ENCODE measurements at regions not wholly inside any gene's neighbourhood (a gene's known extent, or its start where the extent isn't known, plus 50 kb on each side); places are given as distances from the start of the nearest gene placed in this dataset.
"Not testable (repeated sequence)": the region's sequence is repeated elsewhere in the genome, so short reads cannot be mapped to it uniquely, and the experiment has no call there.

DNA sequence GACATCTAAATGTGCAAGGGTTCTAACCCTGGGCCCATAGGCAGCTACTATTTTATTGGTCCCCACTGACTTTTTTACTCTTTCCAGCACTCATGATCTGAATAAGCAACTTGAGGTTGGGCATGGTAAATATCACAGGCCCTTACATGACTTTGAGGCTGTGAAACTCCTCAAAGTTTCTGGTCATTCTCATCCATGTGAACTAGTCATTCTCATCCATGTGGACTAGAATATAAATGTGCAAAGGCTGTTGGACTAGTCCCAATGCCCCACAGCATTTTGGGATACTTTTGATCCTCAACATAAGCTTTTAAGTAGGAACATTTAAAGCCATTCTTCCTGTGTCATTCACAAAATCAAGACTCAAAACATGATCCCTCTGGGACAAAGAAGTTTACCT is 290.7 kb upstream of the PPARGC1A start:
- intact Hi-C loops (cut with DNase I; ENCODE audit: low total_unique reads), result no loop called here

GRCh38 chr4:24179201-24179840 is 289.5 kb upstream of the PPARGC1A start:
- intact Hi-C loops (cut with DNase I; ENCODE audit: low total_unique reads), result no loop called here
- no peak overlapping the region for H3K4me3 ChIP-seq
- H3K27ac ChIP-seq, result no peak overlapping the region
- H3K36me3 ChIP-seq (ENCODE audit: low read depth, missing control alignments), result no peaks in the 10 kb centered on the region
- H3K27me3 ChIP-seq, result no peaks in the 10 kb centered on the region
- no peak for DNase-seq
- TF ChIP-seq POLR2A (IDR thresholded peaks at IDR 0.05), result no peak
- TF ChIP-seq, protein P1, sequence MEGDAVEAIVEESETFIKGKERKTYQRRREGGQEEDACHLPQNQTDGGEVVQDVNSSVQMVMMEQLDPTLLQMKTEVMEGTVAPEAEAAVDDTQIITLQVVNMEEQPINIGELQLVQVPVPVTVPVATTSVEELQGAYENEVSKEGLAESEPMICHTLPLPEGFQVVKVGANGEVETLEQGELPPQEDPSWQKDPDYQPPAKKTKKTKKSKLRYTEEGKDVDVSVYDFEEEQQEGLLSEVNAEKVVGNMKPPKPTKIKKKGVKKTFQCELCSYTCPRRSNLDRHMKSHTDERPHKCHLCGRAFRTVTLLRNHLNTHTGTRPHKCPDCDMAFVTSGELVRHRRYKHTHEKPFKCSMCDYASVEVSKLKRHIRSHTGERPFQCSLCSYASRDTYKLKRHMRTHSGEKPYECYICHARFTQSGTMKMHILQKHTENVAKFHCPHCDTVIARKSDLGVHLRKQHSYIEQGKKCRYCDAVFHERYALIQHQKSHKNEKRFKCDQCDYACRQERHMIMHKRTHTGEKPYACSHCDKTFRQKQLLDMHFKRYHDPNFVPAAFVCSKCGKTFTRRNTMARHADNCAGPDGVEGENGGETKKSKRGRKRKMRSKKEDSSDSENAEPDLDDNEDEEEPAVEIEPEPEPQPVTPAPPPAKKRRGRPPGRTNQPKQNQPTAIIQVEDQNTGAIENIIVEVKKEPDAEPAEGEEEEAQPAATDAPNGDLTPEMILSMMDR (IDR thresholded peaks at IDR 0.05), result no peak
- no peaks in the 10 kb centered on the region for H3K4me1 ChIP-seq
- WGBS, 2 donors, result 59 to 61% methylated on average over 4 of the region's 4 CpGs
- no peaks in the 10 kb centered on the region for H3K9me3 ChIP-seq

More for the DNA sequence above, 290.7 kb upstream of the PPARGC1A start:
- Histone ChIP-seq H3K4me3 (no peak overlapping the region), H3K4me1 (no peaks in the 10 kb centered on the region), H3K36me3 (ENCODE audit: low read depth, missing control alignments) (no peaks in the 10 kb centered on the region), H3K27ac (no peak overlapping the region), H3K9me3 (no peaks in the 10 kb centered on the region), H3K27me3 (no peaks in the 10 kb centered on the region)
- no peak for TF ChIP-seq POLR2A (IDR thresholded peaks at IDR 0.05)
- TF ChIP-seq, protein P1 (IDR thresholded peaks at IDR 0.05), result no peak
- no peak for DNase-seq

GRCh38 chr4:24177443-24177842 is 287.6 kb upstream of the PPARGC1A start:
- H3K9me3 ChIP-seq; H3K36me3 ChIP-seq (ENCODE audit: low read depth, missing control alignments); DNase-seq; intact Hi-C loops (cut with DNase I; ENCODE audit: low total_unique reads); H3K4me1 ChIP-seq; H3K27me3 ChIP-seq; H3K4me3 ChIP-seq; H3K27ac ChIP-seq: not testable (repeated sequence)
- 80 to 85% methylated on average over 2 of the region's 2 CpGs for WGBS, 2 donors

DNA sequence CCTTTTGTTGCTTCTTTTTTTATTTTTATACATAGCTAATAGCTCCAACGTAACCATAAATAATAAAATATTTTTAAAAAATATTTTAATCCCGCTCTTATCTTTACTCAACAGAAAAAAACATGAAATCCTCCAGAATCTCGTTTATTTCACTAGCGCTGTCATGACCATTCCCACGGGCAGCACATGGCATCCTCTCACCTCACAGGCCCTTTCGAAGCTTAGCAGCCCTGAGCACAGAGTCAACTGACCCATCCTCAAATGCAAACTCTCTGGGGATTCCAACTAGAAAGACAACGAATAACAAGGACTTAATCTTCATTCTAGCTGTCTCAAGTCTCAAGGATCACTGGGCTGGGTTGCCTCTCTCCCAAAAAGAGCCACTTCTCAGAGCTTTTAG is 285.9 kb upstream of the PPARGC1A start:
- no peaks in the 10 kb centered on the region for H3K27me3 ChIP-seq
- H3K4me3 ChIP-seq, result no peak overlapping the region
- 70 to 82% methylated on average over 7 of the region's 7 CpGs for WGBS, 2 donors
- no peaks in the 10 kb centered on the region for H3K36me3 ChIP-seq (ENCODE audit: low read depth, missing control alignments)
- H3K4me1 ChIP-seq, result no peaks in the 10 kb centered on the region
- DNase-seq, result no peak
- no peak overlapping the region for H3K27ac ChIP-seq
- TF ChIP-seq POLR2A (IDR thresholded peaks at IDR 0.05), result no peak
- TF ChIP-seq, protein P1 (IDR thresholded peaks at IDR 0.05), result no peak
- no peaks in the 10 kb centered on the region for H3K9me3 ChIP-seq
- intact Hi-C loops (cut with DNase I; ENCODE audit: low total_unique reads), result no loop called here

DNA sequence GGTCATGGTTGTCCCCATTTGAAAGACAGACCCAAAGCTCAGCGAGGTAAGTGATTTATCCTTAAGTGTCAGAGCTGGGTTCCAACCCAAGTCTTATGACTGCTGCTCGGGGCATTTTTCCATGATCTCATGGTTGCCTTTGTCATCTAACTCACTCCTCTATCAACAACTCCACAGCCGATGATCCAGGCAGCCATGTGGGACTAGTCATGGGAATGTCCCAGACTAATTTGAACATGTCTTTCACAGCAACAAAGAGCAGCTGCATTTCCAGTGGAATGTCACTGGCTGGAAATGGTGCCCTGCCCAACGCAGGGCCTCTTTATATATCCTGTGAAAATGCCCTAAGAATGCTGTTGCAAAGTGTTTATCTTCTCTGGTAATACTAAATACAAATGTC is 284.8 kb upstream of the PPARGC1A start:
- H3K27ac ChIP-seq, result no peak overlapping the region
- H3K36me3 ChIP-seq (ENCODE audit: low read depth, missing control alignments), result no peaks in the 10 kb centered on the region
- no peaks in the 10 kb centered on the region for H3K27me3 ChIP-seq
- TF ChIP-seq, protein P1 (IDR thresholded peaks at IDR 0.05), result no peak
- no peak for TF ChIP-seq POLR2A (IDR thresholded peaks at IDR 0.05)
- 80 to 90% methylated on average over 4 of the region's 4 CpGs for WGBS, 2 donors
- DNase-seq, result no peak
- H3K4me1 ChIP-seq, result no peaks in the 10 kb centered on the region
- no peak overlapping the region for H3K4me3 ChIP-seq
- H3K9me3 ChIP-seq, result no peaks in the 10 kb centered on the region
- intact Hi-C loops (cut with DNase I; ENCODE audit: low total_unique reads), result no loop called here
